Fibroblast of villous mesenchyme (primary cell): ENCODE measurements at regions not wholly inside any gene's neighbourhood (a gene's known extent, or its start where the extent isn't known, plus 50 kb on each side); places are given as distances from the start of the nearest gene placed in this dataset.

Experiments
- DNase-seq: peaks from one replicate; pipeline ENCODE4 v3.0.0-alpha.2; 2010; ENCODE audit warnings: low read depth
- H3K4me3 ChIP-seq: 2 replicates; pipeline ENCODE4 v1.5.1; 2011; ENCODE audit warnings: low read depth, mild to moderate bottlenecking, low read length
- TF ChIP-seq, protein P1 (sequence below): IDR thresholded peaks from 2 replicates; pipeline ENCODE4 v1.5.1; 2012; ENCODE audit warnings: low read depth, mild to moderate bottlenecking, low read length; ENCODE audit not compliant: insufficient read depth

DNA sequence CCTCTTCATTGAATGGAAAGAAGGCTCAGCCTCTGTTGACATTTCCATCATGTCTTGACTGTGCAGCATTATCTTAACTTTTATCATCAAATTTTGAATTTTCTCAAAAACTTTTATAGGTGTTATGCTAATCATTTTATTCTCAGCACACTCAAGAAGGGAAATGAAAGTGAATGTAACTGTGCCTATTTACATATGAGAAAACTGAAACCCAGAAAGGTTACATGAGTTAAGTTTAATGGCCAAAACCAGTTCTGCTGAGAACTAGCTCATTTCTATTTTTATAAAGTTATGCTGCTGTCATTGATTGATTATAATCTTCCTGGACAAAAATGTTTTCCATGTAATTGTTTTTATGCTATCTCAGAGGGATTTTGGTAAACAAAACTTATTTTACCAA lies 618.8 kb upstream of the NRXN1 start:
- TF ChIP-seq, protein P1, sequence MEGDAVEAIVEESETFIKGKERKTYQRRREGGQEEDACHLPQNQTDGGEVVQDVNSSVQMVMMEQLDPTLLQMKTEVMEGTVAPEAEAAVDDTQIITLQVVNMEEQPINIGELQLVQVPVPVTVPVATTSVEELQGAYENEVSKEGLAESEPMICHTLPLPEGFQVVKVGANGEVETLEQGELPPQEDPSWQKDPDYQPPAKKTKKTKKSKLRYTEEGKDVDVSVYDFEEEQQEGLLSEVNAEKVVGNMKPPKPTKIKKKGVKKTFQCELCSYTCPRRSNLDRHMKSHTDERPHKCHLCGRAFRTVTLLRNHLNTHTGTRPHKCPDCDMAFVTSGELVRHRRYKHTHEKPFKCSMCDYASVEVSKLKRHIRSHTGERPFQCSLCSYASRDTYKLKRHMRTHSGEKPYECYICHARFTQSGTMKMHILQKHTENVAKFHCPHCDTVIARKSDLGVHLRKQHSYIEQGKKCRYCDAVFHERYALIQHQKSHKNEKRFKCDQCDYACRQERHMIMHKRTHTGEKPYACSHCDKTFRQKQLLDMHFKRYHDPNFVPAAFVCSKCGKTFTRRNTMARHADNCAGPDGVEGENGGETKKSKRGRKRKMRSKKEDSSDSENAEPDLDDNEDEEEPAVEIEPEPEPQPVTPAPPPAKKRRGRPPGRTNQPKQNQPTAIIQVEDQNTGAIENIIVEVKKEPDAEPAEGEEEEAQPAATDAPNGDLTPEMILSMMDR = no peak
- H3K4me3 ChIP-seq = no peak overlapping the region
- DNase-seq = no peak

DNA sequence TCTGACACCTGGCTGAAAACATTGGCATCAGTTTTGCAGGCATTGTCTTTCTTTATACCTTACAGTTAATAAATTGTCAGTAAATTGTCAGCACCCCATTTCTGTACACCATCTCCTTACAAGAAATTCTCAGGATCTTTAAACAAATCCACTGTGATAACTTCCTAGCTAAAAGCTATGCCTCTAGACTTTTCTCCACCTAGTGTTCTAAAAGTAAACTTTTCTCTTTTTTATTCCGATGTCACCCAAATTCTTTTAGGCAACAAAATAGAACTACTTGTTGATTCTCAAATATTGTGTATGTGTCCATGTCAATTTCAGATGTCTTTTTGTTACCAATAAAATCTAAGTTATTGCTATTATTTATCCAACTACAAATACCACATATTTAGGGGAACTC lies 617.4 kb upstream of the NRXN1 start:
- DNase-seq = no peak
- TF ChIP-seq, protein P1 = no peak
- H3K4me3 ChIP-seq = no peak overlapping the region

DNA sequence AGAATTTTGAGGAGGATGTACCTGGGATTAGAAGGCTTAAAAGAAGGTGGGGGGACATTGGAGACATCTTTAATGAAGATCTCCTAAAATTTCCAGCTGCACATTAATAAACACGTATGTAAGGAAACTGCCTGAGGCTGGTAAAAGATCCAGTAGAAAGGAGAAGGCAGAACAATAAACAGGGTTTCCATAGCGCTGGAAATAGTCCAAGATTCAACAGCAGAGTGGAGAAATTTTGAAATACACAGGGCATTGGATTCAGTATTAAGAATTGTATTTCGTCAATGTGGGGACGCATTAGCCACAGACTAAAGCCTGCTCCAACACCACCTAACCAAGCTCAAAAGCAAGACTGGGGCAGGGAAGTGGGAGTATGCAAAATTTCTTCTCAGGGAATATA lies 606.9 kb upstream of the NRXN1 start:
- TF ChIP-seq, protein P1 = no peak
- no peak for DNase-seq
- no peak overlapping the region for H3K4me3 ChIP-seq

DNA sequence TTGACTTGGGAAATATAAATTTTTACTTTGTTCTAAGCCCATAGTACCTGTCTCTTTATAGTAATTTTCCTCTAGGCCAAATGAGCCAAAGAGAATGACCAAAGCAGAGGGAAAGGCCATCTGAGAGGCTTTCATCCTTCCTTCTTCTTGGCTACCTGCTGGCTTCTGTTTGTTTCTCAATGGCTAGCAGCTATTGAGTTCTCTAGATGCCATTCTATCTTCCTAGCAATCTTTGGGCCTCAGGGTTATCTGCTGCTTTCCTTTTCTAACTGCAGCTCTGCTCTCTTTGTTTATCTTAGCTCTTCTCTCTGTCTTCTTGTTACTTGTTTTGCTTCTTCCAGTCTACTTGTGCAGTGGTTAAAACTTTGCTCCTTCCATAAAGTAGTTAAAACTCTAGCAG lies 601.1 kb upstream of the NRXN1 start:
- H3K4me3 ChIP-seq = no peak overlapping the region

DNA sequence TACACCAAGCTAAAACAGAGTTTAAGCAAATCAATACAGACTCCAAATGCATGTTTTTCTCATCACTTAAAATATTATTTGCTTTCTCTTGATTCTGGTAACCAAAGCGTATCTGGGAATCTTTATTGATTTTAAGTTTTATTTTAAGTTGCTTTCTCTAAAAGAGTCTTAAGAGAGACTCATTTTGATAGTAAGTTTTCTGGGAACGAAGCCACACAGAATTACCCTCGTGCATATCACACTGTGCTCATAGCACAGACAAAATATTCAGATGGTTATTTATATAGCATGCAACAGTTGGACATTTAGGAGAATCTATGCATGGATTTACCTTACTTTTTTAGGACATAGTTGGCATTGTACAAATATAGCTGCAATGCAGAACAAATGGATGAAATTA lies 597.5 kb upstream of the NRXN1 start:
- no peak overlapping the region for H3K4me3 ChIP-seq
- DNase-seq = no peak
- TF ChIP-seq, protein P1 = no peak

More for the DNA sequence above, 601.1 kb upstream of the NRXN1 start:
- TF ChIP-seq, protein P1 = no peak
- no peak for DNase-seq

DNA sequence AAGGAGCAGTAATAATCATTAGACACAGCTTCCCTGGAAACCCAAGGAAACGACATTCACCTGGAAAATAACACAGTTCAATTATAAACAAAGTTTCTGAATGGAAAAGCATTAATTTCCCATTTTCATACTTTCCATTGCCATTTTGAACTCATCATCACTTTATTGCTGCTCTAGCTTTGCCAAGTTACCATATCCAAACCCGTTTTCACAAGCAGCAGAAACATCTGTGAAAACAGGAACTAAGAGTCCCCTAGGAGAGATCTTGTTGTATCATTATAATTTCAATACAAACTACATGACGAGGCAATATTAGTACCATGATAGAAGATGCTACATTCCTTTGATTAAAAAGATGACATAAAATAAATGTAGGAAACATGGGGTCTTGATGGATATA lies 597.0 kb upstream of the NRXN1 start:
- TF ChIP-seq, protein P1 = no peak
- H3K4me3 ChIP-seq = no peak overlapping the region
- no peak for DNase-seq

DNA sequence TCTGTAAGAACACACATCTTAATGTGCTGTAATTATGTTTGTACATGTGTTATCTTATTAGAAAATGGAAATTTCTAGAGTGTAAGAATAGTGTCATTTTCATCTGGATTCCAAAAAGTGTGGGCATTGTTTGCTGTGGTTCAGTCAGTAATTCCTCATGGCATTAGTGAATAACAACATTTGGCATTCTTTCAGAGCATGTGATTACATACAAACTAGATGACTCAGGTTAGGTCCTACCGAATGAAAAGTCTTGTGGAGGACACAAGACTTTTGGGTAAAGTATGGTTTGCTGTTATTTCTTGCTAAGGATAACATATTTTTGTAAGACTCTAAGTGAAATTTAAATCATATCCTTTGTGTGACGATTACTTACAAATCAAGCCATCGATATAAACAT lies 593.1 kb upstream of the NRXN1 start:
- no peak overlapping the region for H3K4me3 ChIP-seq
- DNase-seq = no peak
- TF ChIP-seq, protein P1 = no peak
